ENCODE measurements at regions not wholly inside any gene's neighbourhood (a gene's known extent, or its start where the extent isn't known, plus 50 kb on each side); places are given as distances from the start of the nearest gene placed in this dataset.

- TF ChIP-seq TOX (CRISPR knock-in tag; IDR thresholded peaks at IDR 0.05; ENCODE audit: borderline replicate concordance): no peak
- no peak for TF ChIP-seq ZC3H10 (CRISPR knock-in tag; IDR thresholded peaks at IDR 0.05)
- TF ChIP-seq TCF4 (CRISPR knock-in tag; IDR thresholded peaks at IDR 0.05; ENCODE audit: borderline replicate concordance): no peak
- TF ChIP-seq PPARA (CRISPR knock-in tag; IDR thresholded peaks at IDR 0.05; ENCODE audit: borderline replicate concordance): no peak
- TF ChIP-seq RARB (CRISPR knock-in tag; IDR thresholded peaks at IDR 0.05): no peak
- no peak for TF ChIP-seq PATZ1 (CRISPR knock-in tag; IDR thresholded peaks at IDR 0.05; ENCODE audit: borderline replicate concordance)
- TF ChIP-seq ZNF70 (CRISPR knock-in tag; IDR thresholded peaks at IDR 0.05): no peak
- TF ChIP-seq ZFP30 (CRISPR knock-in tag; IDR thresholded peaks at IDR 0.05): no peak
- TF ChIP-seq CSRNP3 (CRISPR knock-in tag; IDR thresholded peaks at IDR 0.05): no peak
Measured at GRCh38 chr22:44600207-44600785, 101.7 kb upstream of the PRR5 start.
